ENCODE measurements at regions not wholly inside any gene's neighbourhood (a gene's known extent, or its start where the extent isn't known, plus 50 kb on each side); places are given as distances from the start of the nearest gene placed in this dataset.

DNA sequence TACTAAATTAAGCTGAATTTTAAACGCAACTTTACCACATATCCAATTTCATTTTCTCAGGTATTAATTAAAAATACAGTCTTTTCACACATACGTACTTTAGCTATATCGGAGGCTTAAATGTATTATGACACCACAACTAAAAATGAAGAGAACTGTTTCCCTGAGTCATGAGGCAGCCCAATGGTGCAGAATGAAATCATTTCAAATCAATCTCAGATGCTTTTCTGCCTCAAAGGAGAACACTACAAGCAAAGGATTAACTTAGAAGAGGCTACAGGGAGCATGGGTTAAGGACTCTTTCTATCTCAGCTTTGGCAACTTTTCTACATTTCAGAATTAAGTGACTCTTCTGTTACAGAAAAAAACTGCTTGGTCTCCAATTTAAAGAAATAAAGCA, 516.3 kb upstream of the HTR2A start:
- TF ChIP-seq, protein P1, sequence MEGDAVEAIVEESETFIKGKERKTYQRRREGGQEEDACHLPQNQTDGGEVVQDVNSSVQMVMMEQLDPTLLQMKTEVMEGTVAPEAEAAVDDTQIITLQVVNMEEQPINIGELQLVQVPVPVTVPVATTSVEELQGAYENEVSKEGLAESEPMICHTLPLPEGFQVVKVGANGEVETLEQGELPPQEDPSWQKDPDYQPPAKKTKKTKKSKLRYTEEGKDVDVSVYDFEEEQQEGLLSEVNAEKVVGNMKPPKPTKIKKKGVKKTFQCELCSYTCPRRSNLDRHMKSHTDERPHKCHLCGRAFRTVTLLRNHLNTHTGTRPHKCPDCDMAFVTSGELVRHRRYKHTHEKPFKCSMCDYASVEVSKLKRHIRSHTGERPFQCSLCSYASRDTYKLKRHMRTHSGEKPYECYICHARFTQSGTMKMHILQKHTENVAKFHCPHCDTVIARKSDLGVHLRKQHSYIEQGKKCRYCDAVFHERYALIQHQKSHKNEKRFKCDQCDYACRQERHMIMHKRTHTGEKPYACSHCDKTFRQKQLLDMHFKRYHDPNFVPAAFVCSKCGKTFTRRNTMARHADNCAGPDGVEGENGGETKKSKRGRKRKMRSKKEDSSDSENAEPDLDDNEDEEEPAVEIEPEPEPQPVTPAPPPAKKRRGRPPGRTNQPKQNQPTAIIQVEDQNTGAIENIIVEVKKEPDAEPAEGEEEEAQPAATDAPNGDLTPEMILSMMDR (IDR thresholded peaks at IDR 0.05), result no peak
- no peak for TF ChIP-seq POLR2A (IDR thresholded peaks at IDR 0.05)

Data from sigmoid colon (tissue), 3 donors.